CD4-positive, CD25-positive, alpha-beta regulatory T cell (primary cell): ENCODE measurements at regions not wholly inside any gene's neighbourhood (a gene's known extent, or its start where the extent isn't known, plus 50 kb on each side); places are given as distances from the start of the nearest gene placed in this dataset.
A peak's percentile ranks its signal among the peaks of the same experiment; 100 is the strongest.
"Not testable (repeated sequence)": the region's sequence is repeated elsewhere in the genome, so short reads cannot be mapped to it uniquely, and the experiment has no call there.

Experiments
- ATAC-seq, 2 donors: fragments of 150-1000 bp; cut with Tn5 transposase; one replicate each; pipeline ENCODE4 v1.10.0; 2021; ENCODE audit warnings: low read depth in 2 of 2, moderate number of reproducible peaks in 2 of 2, moderate library complexity in 1 of 2
- DNase-seq, 3 donors: peaks; one replicate each; pipeline versions ENCODE4 v3.0.0 to v3.0.0-alpha.2; 2012 to 2022; ENCODE audit warnings: mixed read lengths in 1 of 3
- H3K27ac ChIP-seq: one replicate; pipeline ENCODE4 v1.7.0; 2013; ENCODE audit warnings: mild to moderate bottlenecking, low read length; ENCODE audit not compliant: insufficient read depth, poor library complexity, severe bottlenecking
- H3K27me3 ChIP-seq: one replicate; pipeline ENCODE4 v1.7.0; 2013; ENCODE audit warnings: low read length; ENCODE audit not compliant: control insufficient read depth, insufficient read depth
- H3K36me3 ChIP-seq: one replicate; pipeline ENCODE4 v1.7.0; 2013; ENCODE audit warnings: mild to moderate bottlenecking, low read length, moderate library complexity; ENCODE audit not compliant: control insufficient read depth, insufficient read depth
- H3K4me1 ChIP-seq: 2 replicates; pipeline ENCODE4 v1.7.0; 2013; ENCODE audit warnings: mild to moderate bottlenecking, low read length; ENCODE audit not compliant: insufficient read depth, control insufficient read depth, poor library complexity, severe bottlenecking
- H3K4me3 ChIP-seq: one replicate; pipeline ENCODE4 v1.7.0; 2013; ENCODE audit warnings: low read depth, mild to moderate bottlenecking, low read length, moderate library complexity
- H3K9me3 ChIP-seq, 2 experiments: 1 replicate in 1 of 2; 2 replicates in 1 of 2; pipeline ENCODE4 v1.7.0; 2013; ENCODE audit warnings: low read length in 2 of 2, mild to moderate bottlenecking in 1 of 2, moderate library complexity in 1 of 2; ENCODE audit not compliant: control insufficient read depth in 2 of 2
- H3K27ac Mint-ChIP-seq, 3 donors: one replicate each; pipeline ENCODE4 v1.8.0; 2020 to 2022; ENCODE audit warnings: mild to moderate bottlenecking in 3 of 3, mixed read lengths in 3 of 3, moderate library complexity in 2 of 3
- H3K27me3 Mint-ChIP-seq: one replicate; pipeline ENCODE4 v1.8.0; 2022; ENCODE audit warnings: mild to moderate bottlenecking, mixed read lengths
- H3K36me3 Mint-ChIP-seq: one replicate; pipeline ENCODE4 v1.8.0; 2020; ENCODE audit warnings: mixed read lengths
- H3K4me1 Mint-ChIP-seq, 4 donors: one replicate each; pipeline ENCODE4 v1.8.0; 2020 to 2022; ENCODE audit warnings: mixed read lengths in 4 of 4, mild to moderate bottlenecking in 1 of 4
- H3K4me3 Mint-ChIP-seq, 4 donors: one replicate each; pipeline ENCODE4 v1.8.0; 2020 to 2022; ENCODE audit warnings: mild to moderate bottlenecking in 4 of 4, mixed read lengths in 4 of 4, moderate library complexity in 3 of 4
- H3K9me3 Mint-ChIP-seq, 7 donors: one replicate each; pipeline ENCODE4 v1.8.0; 2020 to 2022; ENCODE audit warnings: mixed read lengths in 7 of 7, mild to moderate bottlenecking in 3 of 7, moderate library complexity in 2 of 7

DNA sequence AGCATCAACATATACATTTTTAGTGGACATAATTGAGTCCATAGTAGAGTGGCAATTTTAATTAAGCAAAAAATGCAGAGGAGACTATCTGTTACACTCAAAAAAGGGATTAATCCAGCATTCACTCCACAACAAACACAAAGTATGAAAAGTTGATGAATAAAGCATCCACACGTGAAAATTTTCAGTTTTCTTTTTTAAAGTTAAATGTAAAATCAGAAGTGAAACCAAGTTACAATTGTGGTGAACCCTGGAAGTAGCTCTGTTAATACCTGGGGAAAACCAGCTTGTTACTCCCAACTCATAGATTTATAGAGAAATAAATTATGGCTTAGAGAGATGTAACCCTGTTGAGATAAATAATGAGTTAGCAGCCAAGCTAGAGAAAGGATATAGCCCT lies 807.8 kb downstream of the TRIB2 start:
- no peaks in the 10 kb centered on the region for H3K27me3 Mint-ChIP-seq
- no peak overlapping the region for H3K4me3 Mint-ChIP-seq
- Histone ChIP-seq H3K27ac (no peak overlapping the region), H3K4me1 (no peaks in the 10 kb centered on the region), H3K27me3 (no peaks in the 10 kb centered on the region), H3K4me3 (no peak overlapping the region), H3K36me3 (no peaks in the 10 kb centered on the region), H3K9me3 (no peaks in the 10 kb centered on the region)
- H3K36me3 Mint-ChIP-seq, result no peaks in the 10 kb centered on the region
- no peak for ATAC-seq
- no peaks in the 10 kb centered on the region for H3K4me1 Mint-ChIP-seq
- peaks cover 0 to 2% (median 0%) of the 10 kb centered on the region in 7 donors for H3K9me3 Mint-ChIP-seq
- no peak for DNase-seq
- no peak overlapping the region for H3K27ac Mint-ChIP-seq

DNA sequence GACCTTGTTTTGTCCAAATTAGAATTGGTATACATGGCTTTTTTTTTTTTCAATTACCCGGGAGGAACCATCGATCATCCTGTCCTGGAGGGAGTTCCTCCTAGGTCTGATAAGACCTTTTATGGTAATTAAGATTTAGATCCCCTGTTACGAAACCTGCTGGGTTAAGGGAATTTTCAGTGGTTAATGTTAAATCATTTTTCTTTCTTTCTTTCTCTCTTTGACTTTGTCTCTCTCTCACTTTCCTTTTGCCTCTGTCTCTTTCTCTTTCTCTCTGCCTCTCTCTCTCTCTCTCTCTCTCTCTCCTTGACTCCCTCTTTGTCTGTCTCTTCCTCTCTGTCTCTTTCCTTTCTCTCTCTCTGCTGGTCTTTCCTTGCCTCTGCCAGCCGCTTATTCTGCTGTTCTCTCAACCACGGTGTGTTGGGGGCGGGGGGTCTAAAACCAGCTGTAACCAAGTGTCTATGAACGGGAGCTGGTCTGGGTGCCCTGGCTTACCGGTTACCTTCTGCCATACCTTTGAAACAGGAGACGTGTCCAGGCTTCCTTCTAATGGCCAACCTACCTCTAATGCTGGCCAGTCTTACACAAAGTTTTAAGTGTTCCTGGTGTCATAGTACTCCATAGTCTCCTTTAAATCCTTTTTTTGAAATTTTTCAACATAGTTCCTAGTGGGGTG lies 815.1 kb downstream of the TRIB2 start:
- not testable (repeated sequence) for H3K36me3 ChIP-seq, H3K27ac Mint-ChIP-seq, H3K27ac ChIP-seq, H3K4me1 ChIP-seq, H3K27me3 ChIP-seq, H3K36me3 Mint-ChIP-seq, DNase-seq, H3K4me3 ChIP-seq, H3K27me3 Mint-ChIP-seq, H3K4me3 Mint-ChIP-seq, H3K4me1 Mint-ChIP-seq, H3K9me3 Mint-ChIP-seq, H3K9me3 ChIP-seq, ATAC-seq

DNA sequence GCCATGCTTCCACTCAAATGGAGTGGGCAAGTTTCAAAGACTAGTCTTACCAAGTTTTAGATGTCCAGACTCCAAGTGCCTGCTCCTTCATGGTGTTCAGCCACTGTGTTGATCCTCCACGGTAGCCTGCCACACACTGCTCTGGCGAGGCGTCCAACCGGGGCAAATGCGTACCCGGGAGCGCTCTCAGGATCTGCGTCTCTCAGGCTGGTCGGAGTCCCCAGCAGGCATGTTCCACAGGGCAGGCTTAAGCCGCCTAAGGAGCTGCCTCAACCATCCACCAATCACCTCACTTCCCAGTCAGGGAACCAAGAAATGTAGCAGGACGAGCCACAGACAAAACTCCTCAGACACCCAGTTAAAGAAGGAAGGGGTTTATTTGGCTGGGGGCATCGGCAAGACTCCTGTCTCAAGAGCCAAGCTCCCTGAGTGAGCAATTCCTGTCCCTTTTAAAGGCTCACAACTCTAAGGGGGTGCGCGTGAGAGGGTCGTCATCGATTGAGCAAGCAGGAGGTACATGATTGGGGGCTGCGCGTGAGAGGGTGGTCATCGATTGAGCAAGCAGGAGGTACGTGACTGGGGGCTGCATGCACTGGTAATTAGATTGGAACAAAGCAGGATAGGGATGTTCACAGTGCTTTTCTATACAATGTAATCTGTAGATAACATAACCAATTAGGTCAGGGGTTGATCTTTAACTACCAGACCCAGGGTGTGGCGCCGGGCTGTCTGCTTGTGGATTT lies 816.2 kb downstream of the TRIB2 start:
- H3K27me3 ChIP-seq, DNase-seq, H3K9me3 ChIP-seq, H3K4me1 Mint-ChIP-seq, H3K27ac ChIP-seq, H3K4me1 ChIP-seq, H3K36me3 Mint-ChIP-seq, H3K27me3 Mint-ChIP-seq, ATAC-seq, H3K9me3 Mint-ChIP-seq, H3K4me3 Mint-ChIP-seq, H3K36me3 ChIP-seq, H3K4me3 ChIP-seq, H3K27ac Mint-ChIP-seq: not testable (repeated sequence)

DNA sequence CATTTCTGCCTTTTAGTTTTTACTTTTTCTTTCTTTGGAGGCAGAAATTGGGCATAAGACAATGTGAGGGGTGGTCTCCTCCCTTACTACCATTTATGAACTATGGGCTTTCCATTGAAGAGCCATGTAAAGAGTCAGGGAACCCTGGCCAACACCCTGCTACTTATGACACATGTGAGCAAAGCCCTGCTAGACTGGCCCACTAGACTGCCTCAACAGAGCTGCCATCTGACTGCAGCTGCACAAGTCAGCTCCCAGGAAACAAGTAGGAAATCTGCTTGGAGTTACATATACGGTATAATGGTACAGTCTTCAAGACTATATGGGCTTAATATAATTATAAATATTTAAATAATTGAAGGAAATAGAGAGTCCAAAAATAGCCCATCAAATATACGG lies 816.8 kb downstream of the TRIB2 start:
- no peak overlapping the region for H3K27ac ChIP-seq
- DNase-seq (no peak), ATAC-seq (no peak)
- H3K36me3 ChIP-seq, result no peaks in the 10 kb centered on the region
- H3K9me3 Mint-ChIP-seq, result peaks cover 0 to 5% (median 2%) of the 10 kb centered on the region in 7 donors
- H3K4me3 Mint-ChIP-seq, result no peak overlapping the region
- no peaks in the 10 kb centered on the region for H3K27me3 ChIP-seq
- no peaks in the 10 kb centered on the region for H3K4me1 Mint-ChIP-seq
- no peak overlapping the region for H3K4me3 ChIP-seq
- H3K27ac Mint-ChIP-seq, result no peak overlapping the region
- H3K36me3 Mint-ChIP-seq, result no peaks in the 10 kb centered on the region
- no peaks in the 10 kb centered on the region for H3K9me3 ChIP-seq
- no peaks in the 10 kb centered on the region for H3K27me3 Mint-ChIP-seq
- no peaks in the 10 kb centered on the region for H3K4me1 ChIP-seq

DNA sequence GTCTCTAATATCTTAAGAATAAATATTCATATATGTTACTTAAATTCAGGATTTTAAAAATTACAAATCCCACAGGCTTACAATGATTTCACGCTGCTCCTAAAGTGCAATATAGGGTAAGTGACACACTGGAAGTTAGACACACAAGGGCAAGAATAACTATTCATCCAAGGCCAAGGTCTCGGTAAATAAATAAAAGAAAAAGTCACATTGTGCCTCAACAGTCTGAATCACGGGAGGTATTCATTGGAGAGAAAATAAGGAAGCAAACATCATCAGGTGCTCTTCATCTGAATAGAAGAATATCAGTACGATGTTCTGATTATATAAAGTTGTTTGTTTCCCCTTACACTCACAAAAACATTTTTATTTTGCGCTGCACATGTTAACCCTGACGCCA lies 820.2 kb downstream of the TRIB2 start:
- no peak overlapping the region for H3K4me3 ChIP-seq
- DNase-seq, result no peak

DNA sequence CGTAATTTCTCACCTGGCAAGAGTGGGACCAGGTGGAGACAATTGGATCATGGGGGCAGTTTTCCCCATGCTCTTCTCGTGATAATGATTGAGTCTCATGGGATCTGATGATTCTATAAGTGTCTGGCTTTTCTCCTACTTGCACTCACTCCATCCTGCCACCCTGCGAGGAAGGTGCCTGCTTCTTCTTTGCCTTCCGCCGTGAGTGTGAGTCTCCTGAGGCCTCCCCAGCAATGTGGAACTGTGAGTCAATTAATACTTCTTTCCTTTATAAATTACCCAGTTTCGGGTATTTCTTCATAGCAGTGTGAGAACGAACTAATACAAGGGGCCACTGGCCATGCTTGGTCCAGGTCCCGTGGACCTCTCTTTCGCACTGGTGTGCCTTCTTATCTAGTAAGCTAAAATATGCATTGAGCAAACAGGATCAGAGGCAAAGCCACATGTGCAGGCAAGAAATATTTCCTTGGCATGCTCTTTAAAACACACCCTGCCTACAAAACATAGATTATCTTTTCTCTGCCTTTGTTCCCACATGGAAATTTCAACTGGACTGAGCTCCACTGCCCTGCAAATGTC lies 821.1 kb downstream of the TRIB2 start:
- H3K27me3 ChIP-seq, result no peaks in the 10 kb centered on the region
- Mint-ChIP-seq H3K27ac (peak overlapping the region in 1 of 3 donors; percentile 60), H3K4me3 (no peak overlapping the region), H3K4me1 (no peaks in the 10 kb centered on the region), H3K27me3 (no peaks in the 10 kb centered on the region), H3K9me3 (peaks cover 0 to 6% (median 2%) of the 10 kb centered on the region in 7 donors), H3K36me3 (no peaks in the 10 kb centered on the region)
- no peaks in the 10 kb centered on the region for H3K4me1 ChIP-seq
- H3K36me3 ChIP-seq, result no peaks in the 10 kb centered on the region
- DNase-seq, result no peak
- H3K9me3 ChIP-seq, result no peaks in the 10 kb centered on the region
- H3K27ac ChIP-seq, result no peak overlapping the region
- no peak overlapping the region for H3K4me3 ChIP-seq
- no peak for ATAC-seq

More for the DNA sequence above, 820.2 kb downstream of the TRIB2 start:
- no peaks in the 10 kb centered on the region for H3K9me3 ChIP-seq
- H3K27ac Mint-ChIP-seq, result no peak overlapping the region
- no peaks in the 10 kb centered on the region for H3K36me3 Mint-ChIP-seq
- H3K27me3 ChIP-seq, result no peaks in the 10 kb centered on the region
- no peak overlapping the region for H3K4me3 Mint-ChIP-seq
- peaks cover 0 to 6% (median 3%) of the 10 kb centered on the region in 7 donors for H3K9me3 Mint-ChIP-seq
- no peaks in the 10 kb centered on the region for H3K4me1 Mint-ChIP-seq
- H3K27ac ChIP-seq, result no peak overlapping the region
- H3K27me3 Mint-ChIP-seq, result no peaks in the 10 kb centered on the region
- H3K36me3 ChIP-seq, result no peaks in the 10 kb centered on the region
- no peak for ATAC-seq
- no peaks in the 10 kb centered on the region for H3K4me1 ChIP-seq

DNA sequence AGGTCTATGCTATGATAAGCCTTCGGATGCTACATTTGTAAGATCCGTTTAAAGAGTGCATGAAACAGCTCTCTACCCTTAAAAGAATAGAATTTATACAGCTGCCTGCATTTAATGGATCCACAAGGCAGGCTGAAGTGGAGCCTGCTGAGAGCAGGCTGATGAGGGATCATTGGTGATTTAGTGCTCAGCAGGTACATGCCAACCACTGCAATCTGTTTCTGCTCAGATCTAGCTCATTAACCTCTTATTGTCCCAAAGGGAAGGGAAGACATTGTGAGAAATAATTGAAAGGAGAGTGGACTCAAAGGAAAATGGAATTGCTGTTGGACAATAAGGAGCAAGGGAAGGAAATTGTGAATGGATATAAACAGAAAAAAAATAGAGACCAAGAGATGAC lies 822.6 kb downstream of the TRIB2 start:
- Mint-ChIP-seq H3K36me3 (no peaks in the 10 kb centered on the region), H3K4me3 (no peak overlapping the region), H3K27me3 (no peaks in the 10 kb centered on the region), H3K27ac (peak overlapping the region in 1 of 3 donors; percentile 80), H3K9me3 (peaks cover 0 to 6% (median 2%) of the 10 kb centered on the region in 7 donors), H3K4me1 (no peaks in the 10 kb centered on the region)
- H3K27me3 ChIP-seq, result no peaks in the 10 kb centered on the region
- DNase-seq (no peak), ATAC-seq (no peak)
- no peaks in the 10 kb centered on the region for H3K36me3 ChIP-seq
- no peaks in the 10 kb centered on the region for H3K9me3 ChIP-seq
- H3K4me3 ChIP-seq, result no peak overlapping the region
- H3K4me1 ChIP-seq, result no peaks in the 10 kb centered on the region
- H3K27ac ChIP-seq, result no peak overlapping the region

DNA sequence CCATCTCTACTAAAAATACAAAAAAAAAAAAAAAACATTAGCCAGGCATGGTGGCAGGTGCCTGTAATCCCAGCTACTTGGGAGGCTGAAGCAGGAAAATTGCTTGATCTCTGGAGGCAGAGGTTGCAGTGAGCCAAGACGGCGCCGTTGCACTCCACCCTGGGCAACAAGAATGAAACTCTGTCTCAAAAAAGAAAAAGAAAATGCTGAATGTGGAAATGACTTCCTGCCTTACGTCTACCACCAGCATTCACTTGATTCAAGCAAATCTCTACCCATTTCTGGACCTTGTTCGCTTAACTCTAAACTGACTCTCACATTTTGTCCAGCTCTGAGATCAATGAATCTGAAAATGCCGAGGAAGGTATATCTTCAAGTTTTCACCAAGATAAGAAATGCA lies 825.3 kb downstream of the TRIB2 start:
- ATAC-seq (no peak), DNase-seq (no peak)
- Histone ChIP-seq H3K4me1 (no peaks in the 10 kb centered on the region), H3K4me3 (no peak overlapping the region), H3K27me3 (no peaks in the 10 kb centered on the region), H3K27ac (no peak overlapping the region), H3K9me3 (no peaks in the 10 kb centered on the region), H3K36me3 (no peaks in the 10 kb centered on the region)
- H3K4me3 Mint-ChIP-seq, result no peak overlapping the region
- H3K27ac Mint-ChIP-seq, result no peak overlapping the region
- no peaks in the 10 kb centered on the region for H3K36me3 Mint-ChIP-seq
- H3K9me3 Mint-ChIP-seq, result peaks cover 0 to 6% (median 2%) of the 10 kb centered on the region in 7 donors
- no peaks in the 10 kb centered on the region for H3K27me3 Mint-ChIP-seq
- H3K4me1 Mint-ChIP-seq, result no peaks in the 10 kb centered on the region
